Right ventricle myocardium inferior (tissue), 1 donor: ENCODE measurements at regions not wholly inside any gene's neighbourhood (a gene's known extent, or its start where the extent isn't known, plus 50 kb on each side); places are given as distances from the start of the nearest gene placed in this dataset.
"Not testable (repeated sequence)": the region's sequence is repeated elsewhere in the genome, so short reads cannot be mapped to it uniquely, and the experiment has no call there.

Source experiments
- ATAC-seq: fragments of 200-7000 bp; cut with Tn5 transposase; one replicate; pipeline ENCODE4 v1.9.1; 2020; ENCODE audit warnings: mild to moderate bottlenecking, moderate library complexity
- DNase-seq: peaks from one replicate; pipeline ENCODE4 v3.0.0; 2021; ENCODE audit errors: missing footprints
- intact Hi-C: fragments of 100-400 bp; cut with DNase I; formaldehyde crosslinking; loops from one replicate; pipeline ENCODE4 v1.11.0; 2022
- donor health status: DM: no; HTN: yes; CAD: no; lungs with severe emphysema.

GRCh38 chr16:8172551-8172950 lies 417.8 kb downstream of the TMEM114 start:
- no peak for DNase-seq
- intact Hi-C loops: loop anchor here (5.0 kb wide), 2 partner anchors 905 to 1145 kb away; no protein-coding TSS in a partner anchor
- no peak for ATAC-seq

DNA sequence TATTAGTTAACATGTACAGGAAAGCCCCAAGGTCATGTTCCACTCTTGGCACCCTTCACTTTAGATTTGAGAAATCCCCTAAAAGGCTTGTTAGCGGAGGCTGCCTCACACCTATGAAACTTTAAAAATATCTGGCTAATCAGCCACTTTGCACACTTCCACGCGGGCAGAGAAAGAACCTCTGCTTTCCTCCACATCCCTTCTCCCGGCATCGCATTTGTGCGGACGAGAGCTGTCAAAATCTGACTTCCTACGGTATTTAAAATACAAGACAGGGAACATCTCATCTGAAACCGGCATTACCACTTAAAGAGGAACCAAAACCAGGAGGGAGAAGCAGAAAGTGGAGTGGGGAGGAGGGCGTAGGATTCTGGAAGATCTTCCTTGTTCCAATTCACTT lies 422.3 kb downstream of the TMEM114 start:
- ATAC-seq (no peak), DNase-seq (no peak)
- intact Hi-C loops: no loop called here

- ATAC-seq: no peak
- intact Hi-C loops: no loop called here
- DNase-seq: no peak
These were observed 422.9 kb downstream of the TMEM114 start for GRCh38 chr16:8167436-8167835.

- intact Hi-C loops: no loop called here
These were observed 432.3 kb downstream of the TMEM114 start for GRCh38 chr16:8158051-8158450.

DNA sequence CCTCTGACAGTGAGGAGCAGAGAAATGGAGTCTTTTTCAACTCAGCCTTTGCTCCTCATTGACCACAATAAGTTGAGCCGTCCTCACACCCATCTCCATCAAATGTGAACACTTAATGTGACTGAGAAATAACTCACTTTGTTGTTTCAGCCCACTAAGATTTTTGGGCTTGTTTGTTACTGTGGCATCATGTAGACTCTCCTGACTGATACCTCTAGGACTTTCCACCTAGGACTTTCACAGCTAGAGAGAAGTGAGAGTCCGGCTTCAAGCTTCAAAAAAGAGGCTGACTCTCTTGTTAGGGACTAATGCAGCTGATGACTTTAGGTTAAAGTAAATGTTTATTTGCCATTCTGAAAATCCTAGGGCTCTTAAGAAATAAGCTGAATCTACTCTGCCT lies 435.0 kb downstream of the TMEM114 start:
- DNase-seq (no peak), ATAC-seq (no peak)
- intact Hi-C loops: no loop called here

More at GRCh38 chr16:8158051-8158450, 432.3 kb downstream of the TMEM114 start:
- DNase-seq (no peak), ATAC-seq (no peak)

DNA sequence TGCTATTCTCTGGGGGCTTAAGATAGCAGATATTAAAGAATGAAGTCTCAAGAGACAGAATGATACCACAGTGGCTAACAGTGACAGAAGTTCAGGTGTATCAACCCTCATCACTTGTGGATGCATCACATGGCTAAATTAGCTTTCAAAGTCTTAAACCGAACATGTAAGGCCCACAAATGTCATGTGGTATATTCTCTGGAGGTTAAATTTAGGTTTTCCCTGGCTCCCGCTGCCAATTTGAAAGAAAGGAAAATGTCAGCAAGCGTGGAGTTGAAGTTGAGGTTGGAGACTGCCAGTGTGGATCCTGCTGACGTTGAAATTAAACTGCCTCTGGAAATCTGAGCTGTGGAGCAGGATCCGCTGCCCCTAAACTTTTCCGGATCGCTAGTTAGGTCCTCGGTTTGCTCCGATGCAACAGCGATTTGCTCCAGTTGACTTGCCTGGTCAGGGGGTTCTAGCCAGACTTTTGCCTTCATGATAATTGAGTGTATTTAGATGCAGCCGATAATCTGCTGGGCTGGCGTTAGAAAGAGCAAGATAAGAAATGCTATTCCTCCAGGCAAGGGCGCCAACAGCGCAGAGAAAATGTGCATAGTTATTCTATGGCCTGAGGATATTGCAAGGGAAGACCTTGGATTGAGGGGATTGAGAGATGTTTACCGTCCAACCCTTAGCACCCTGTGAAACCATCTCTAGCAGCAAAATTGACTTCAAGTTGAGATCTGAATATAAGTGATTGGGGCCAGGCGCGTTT lies 443.9 kb downstream of the TMEM114 start:
- intact Hi-C loops: no loop called here
- DNase-seq (no peak), ATAC-seq (no peak)

DNA sequence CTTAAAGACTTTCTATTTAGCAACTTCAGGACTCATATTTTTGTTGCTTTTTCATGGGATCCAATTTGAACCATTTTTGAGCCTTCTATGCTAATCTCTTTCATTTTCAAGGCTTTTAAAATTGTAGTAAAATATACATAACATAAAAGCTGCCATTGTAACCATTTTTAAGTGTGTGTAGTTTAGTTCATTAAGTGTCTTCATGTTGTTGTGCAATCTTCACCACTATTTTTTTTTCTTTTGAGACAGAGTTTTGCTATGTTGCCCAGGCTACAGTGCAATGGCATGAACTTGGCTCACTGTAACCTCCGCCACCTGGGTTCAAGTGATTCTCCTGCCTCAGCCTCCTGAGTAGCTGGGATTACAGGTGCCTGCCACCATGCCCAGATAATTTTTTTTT lies 451.6 kb downstream of the TMEM114 start:
- DNase-seq (no peak), ATAC-seq (no peak)
- intact Hi-C loops: no loop called here

- ATAC-seq: no peak
- no peak for DNase-seq
- intact Hi-C loops: no loop called here
These were observed 452.7 kb downstream of the TMEM114 start for GRCh38 chr16:8137606-8138005.

DNA sequence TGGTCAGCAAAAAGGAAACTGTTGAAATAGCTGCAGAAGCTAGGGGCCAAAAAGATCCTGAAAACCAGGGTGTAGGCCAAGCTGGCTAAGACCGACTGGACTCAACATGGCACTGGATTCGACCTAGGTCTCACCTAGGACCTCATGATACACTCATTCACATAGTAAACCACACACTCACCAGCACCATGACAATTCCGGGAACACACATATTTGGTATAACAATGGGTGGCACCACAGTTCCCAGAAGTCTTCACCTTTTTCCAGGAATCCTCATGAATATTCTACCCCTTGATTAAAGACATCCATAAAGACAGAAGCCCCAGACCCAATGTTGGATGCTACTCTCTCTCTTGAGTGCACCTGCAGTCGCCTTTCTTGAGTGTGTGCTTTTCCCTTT lies 460.1 kb downstream of the TMEM114 start:
- intact Hi-C loops: no loop called here
- ATAC-seq (no peak), DNase-seq (no peak)

- no peak for ATAC-seq
These were observed 463.2 kb downstream of the TMEM114 start for GRCh38 chr16:8127070-8127469.

DNA sequence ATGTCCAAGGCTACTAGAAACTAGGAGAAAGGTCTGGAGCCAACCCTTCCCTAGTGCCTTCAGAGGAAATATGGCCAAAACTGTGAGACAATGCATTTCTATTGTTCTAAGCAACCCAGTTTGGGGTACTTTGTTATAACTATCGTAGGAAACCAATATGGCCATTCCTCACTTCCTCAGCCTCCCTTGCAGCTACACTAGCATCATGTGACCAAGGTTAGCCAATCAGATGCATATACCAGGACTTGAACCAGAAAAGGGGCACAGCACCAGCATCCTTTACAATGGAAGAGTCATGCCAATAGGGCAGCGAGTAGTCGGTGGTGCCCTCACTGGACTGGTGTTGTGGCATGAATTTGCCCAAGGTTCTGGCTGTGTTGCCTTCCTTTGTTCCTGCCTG lies 464.0 kb downstream of the TMEM114 start:
- ATAC-seq (no peak), DNase-seq (no peak)
- intact Hi-C loops: no loop called here

More at GRCh38 chr16:8127070-8127469, 463.2 kb downstream of the TMEM114 start:
- DNase-seq: no peak
- intact Hi-C loops: no loop called here

DNA sequence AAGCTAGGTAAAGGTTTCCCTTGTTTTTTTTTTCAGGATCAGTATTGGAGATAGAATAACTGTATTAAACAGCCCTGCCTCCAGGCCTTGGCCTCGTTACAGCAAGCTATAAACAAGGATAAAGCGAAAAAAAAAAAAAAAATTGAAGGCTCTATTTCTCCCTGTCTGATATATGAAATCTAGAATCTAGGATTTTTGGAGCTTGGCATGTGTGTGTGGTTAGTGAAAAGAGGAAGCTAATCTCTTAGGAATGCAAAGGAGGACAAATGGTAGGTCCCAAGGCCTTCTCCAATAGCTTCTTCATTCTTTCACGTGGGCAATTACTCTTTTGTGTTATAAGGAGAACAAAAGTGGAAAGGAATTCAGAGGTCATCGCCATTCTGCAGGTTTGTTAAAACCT lies 470.3 kb downstream of the TMEM114 start:
- intact Hi-C loops: no loop called here
- no peak for ATAC-seq
- DNase-seq: no peak

DNA sequence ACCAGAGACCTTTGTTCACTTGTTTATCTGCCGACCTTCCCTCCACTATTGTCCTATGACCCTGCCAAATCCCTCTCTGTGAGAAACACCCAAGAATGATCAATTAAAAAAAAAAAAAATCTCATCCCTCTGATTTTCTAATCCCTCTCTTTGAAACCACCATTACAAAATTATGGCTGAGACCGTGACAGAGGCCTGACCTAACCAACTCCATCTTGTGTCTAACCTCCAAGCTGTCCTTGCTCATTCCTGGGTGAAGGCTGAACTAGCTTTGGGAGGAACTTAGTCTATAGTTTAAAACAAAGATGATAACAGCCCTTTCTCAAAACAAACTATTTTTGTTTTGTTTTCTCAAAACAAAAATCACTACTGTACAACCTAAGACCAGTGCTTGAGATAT lies 474.5 kb downstream of the TMEM114 start:
- no peak for DNase-seq

GRCh38 chr16:8114941-8115340 lies 475.4 kb downstream of the TMEM114 start:
- ATAC-seq, intact Hi-C loops, DNase-seq: not testable (repeated sequence)

More for the DNA sequence above, 474.5 kb downstream of the TMEM114 start:
- intact Hi-C loops: no loop called here
- ATAC-seq: no peak

DNA sequence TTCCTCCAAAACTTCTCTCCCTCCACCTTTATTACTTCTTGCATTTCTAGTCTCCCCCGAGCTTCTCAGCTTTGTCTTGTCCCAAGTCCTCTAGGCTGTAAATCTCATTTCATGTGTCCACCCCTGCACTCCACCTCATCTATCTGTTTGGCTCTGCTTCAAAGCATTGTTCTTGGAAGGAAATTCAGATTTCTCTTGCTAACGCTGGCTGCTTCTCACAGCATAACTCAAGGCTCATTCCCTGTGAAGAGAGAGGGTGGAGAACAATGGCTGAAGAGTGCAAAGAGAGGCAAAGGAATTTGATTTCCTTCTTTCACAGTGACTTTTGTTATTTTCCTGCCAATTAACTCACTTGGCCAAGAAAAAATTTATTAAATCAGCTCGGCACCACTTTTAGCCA lies 476.5 kb downstream of the TMEM114 start:
- ATAC-seq (no peak), DNase-seq (no peak)
- intact Hi-C loops: no loop called here

GRCh38 chr16:8110572-8111514 lies 479.5 kb downstream of the TMEM114 start:
- intact Hi-C loops: no loop called here
- ATAC-seq: no peak
- no peak for DNase-seq

DNA sequence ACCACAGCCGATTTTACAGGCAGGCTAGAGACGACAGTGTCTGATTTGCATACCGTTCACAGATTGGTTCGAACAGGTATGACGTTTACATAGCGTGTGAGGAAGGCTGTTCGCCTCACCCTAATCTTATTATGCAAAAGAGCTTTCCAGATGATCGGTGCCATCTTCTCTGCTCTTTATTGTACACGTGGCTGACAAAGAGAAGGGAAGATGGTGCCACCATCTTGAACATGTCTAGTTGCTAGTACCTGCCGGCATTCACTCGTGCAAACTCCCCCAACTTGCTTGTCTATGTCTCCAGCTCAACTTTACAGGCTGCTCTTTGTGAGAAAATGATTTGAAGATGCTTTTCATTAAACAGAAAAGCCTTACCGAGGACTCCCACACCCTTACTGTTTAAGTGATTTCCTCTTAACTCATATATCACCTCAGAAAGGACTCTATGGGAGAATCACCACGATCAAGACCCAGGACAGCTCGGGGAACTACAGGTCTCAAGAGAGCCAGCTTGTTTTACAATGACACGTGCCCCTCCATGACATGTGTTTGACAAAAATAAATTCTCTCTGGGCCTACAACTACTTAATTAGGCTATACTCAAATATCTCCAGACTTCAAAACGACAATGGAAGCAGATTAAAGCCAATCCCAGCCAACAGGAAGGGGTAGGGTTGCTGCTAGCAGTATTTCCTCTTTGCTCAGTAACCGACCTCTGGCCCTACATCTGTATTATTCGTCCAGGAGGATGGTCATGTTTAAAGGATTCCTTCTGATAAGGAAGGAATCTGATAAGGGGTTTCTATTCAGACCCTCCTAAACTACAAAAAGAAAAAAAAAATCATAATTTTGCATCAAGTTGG lies 480.6 kb downstream of the TMEM114 start:
- no peak for DNase-seq
- ATAC-seq: no peak
- intact Hi-C loops: no loop called here

GRCh38 chr16:8108991-8109509 lies 481.3 kb downstream of the TMEM114 start:
- ATAC-seq (no peak), DNase-seq (no peak)
- intact Hi-C loops: no loop called here

GRCh38 chr16:8107296-8107695 lies 483.0 kb downstream of the TMEM114 start:
- no peak for DNase-seq
- intact Hi-C loops: no loop called here
- ATAC-seq: no peak
